CD4-positive, alpha-beta T cell treated with Interleukin-6 at 100 ng/mL for 8 hours (primary cell): ENCODE measurements at regions not wholly inside any gene's neighbourhood (a gene's known extent, or its start where the extent isn't known, plus 50 kb on each side); places are given as distances from the start of the nearest gene placed in this dataset.
"Not testable (repeated sequence)": the region's sequence is repeated elsewhere in the genome, so short reads cannot be mapped to it uniquely, and the experiment has no call there.

Experiments used
- DNase-seq: peaks from one replicate; pipeline ENCODE4 v3.0.0-alpha.2; 2020; ENCODE audit warnings: mixed read lengths, low spot score

GRCh38 chr3:8421711-8422110 is 79.9 kb upstream of the LMCD1 start:
- DNase-seq = no peak

GRCh38 chr3:8423307-8423706 is 78.3 kb upstream of the LMCD1 start:
- DNase-seq = no peak

- DNase-seq = no peak
Observed at GRCh38 chr3:8424281-8424680, 77.3 kb upstream of the LMCD1 start.

GRCh38 chr3:8436661-8437287 is 64.8 kb upstream of the LMCD1 start:
- no peak for DNase-seq

- no peak for DNase-seq
Observed at GRCh38 chr3:8438507-8439079, 63.0 kb upstream of the LMCD1 start.

GRCh38 chr3:8440142-8440541 is 61.5 kb upstream of the LMCD1 start:
- DNase-seq = not testable (repeated sequence)

- no peak for DNase-seq
Observed at GRCh38 chr3:8441969-8442559, 59.6 kb upstream of the LMCD1 start.

- no peak for DNase-seq
Observed at GRCh38 chr3:8442993-8443650, 58.5 kb upstream of the LMCD1 start.

- no peak for DNase-seq
Observed at GRCh38 chr3:8443829-8444791, 57.5 kb upstream of the LMCD1 start.

- no peak for DNase-seq
Observed at GRCh38 chr3:8444883-8445282, 56.7 kb upstream of the LMCD1 start.

GRCh38 chr3:8445861-8446260 is 55.8 kb upstream of the LMCD1 start:
- DNase-seq = no peak

- DNase-seq = no peak
Observed at GRCh38 chr3:8446845-8447244, 54.8 kb upstream of the LMCD1 start.

GRCh38 chr3:8450618-8451017 is 51.0 kb upstream of the LMCD1 start:
- DNase-seq = no peak

- no peak for DNase-seq
Observed at GRCh38 chr3:8451696-8452095, 49.9 kb upstream of the LMCD1 start.
